HepG2 (cell line): ENCODE measurements at regions not wholly inside any gene's neighbourhood (a gene's known extent, or its start where the extent isn't known, plus 50 kb on each side); places are given as distances from the start of the nearest gene placed in this dataset.

Source experiments
- AKAP8 ChIP-seq: sonication (generic); formaldehyde crosslinking; IDR thresholded peaks from 2 replicates; pipeline ENCODE4 v1.5.1; 2020; ENCODE audit warnings: mild to moderate bottlenecking, missing genetic modification reagents
- POLR2A ChIP-seq, 2 experiments: IDR thresholded peaks; 2 replicates each; pipeline ENCODE4 v1.6.1; 2011; ENCODE audit warnings: low read depth in 2 of 2, low read length in 2 of 2, mild to moderate bottlenecking in 1 of 2, moderate library complexity in 1 of 2; ENCODE audit not compliant: insufficient read depth in 1 of 2
- SNAI1 ChIP-seq: sonication (generic); formaldehyde crosslinking; IDR thresholded peaks from 2 replicates; pipeline ENCODE4 v1.5.0; 2020; ENCODE audit warnings: mild to moderate bottlenecking, missing genetic modification reagents, borderline replicate concordance
- ZNF670 ChIP-seq: sonication (generic); formaldehyde crosslinking; IDR thresholded peaks from 2 replicates; pipeline ENCODE4 v1.8.0; 2022; ENCODE audit warnings: mild to moderate bottlenecking, missing genetic modification reagents, borderline replicate concordance
- TF ChIP-seq, protein P1 (sequence below): IDR thresholded peaks from 2 replicates; pipeline ENCODE4 v1.6.1; 2018; ENCODE audit warnings: missing genetic modification reagents, mild to moderate bottlenecking, missing compliant biosample characterization

DNA sequence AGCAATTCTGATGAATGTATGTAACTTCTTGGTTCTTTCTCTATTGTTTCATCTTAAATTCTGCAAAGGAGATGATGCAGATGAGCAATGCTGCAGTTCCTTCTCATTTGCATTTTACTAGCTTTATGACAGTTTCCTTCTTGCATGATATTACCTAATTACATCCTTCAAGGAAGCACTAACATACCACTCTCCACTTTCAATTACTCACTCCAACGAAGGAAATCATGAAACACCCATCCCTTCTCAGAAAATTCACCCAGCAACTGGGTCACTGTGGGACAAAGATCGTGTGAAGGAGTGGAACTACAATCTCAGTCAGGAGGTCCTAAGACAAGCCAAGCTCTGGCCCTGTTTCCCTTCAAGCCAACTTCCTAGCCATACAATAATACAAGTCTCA lies 142.3 kb downstream of the CHD1L start:
- TF ChIP-seq AKAP8 (CRISPR knock-in tag) (no peak), ZNF670 (no peak), POLR2A (IDR thresholded peaks at IDR 0.05; ENCODE audit: insufficient read depth in 1 of 2, low read depth in 2 of 2, low read length in 2 of 2) (no peak), SNAI1 (CRISPR knock-in tag) (no peak)
- TF ChIP-seq, protein P1, sequence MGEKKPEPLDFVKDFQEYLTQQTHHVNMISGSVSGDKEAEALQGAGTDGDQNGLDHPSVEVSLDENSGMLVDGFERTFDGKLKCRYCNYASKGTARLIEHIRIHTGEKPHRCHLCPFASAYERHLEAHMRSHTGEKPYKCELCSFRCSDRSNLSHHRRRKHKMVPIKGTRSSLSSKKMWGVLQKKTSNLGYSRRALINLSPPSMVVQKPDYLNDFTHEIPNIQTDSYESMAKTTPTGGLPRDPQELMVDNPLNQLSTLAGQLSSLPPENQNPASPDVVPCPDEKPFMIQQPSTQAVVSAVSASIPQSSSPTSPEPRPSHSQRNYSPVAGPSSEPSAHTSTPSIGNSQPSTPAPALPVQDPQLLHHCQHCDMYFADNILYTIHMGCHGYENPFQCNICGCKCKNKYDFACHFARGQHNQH: no peak
